ELR (cell line): ENCODE measurements at regions not wholly inside any gene's neighbourhood (a gene's known extent, or its start where the extent isn't known, plus 50 kb on each side); places are given as distances from the start of the nearest gene placed in this dataset.

Experiments used
- DNase-seq: peaks from one replicate; pipeline ENCODE4 v3.0.0-alpha.2; 2015; ENCODE audit warnings: low read depth

DNA sequence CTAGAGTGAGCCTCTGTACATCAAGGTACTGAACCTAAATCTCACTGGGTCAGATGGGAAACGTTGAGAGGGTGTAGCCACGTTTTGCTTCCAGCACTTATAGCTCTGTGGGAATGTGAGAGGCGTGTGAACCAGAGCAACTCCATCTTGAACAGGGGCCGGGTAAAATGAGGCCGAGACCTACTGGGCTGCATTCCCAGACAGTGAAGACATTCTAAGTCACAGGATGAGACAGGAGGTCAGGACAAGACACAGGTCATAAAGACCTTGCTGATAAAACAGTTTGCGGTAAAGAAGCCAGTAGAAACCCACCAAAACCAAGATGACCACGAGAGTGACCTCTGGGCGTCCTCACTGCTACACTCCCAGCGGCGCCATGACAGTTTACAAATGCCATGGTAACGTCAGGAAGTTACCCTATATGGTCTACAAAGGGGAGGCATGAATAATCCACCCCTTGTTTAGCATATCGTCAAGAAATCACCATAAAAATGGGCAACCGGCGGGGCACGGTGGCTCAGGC, 63.4 kb upstream of the NCOR2 start:
- no peak for DNase-seq

DNA sequence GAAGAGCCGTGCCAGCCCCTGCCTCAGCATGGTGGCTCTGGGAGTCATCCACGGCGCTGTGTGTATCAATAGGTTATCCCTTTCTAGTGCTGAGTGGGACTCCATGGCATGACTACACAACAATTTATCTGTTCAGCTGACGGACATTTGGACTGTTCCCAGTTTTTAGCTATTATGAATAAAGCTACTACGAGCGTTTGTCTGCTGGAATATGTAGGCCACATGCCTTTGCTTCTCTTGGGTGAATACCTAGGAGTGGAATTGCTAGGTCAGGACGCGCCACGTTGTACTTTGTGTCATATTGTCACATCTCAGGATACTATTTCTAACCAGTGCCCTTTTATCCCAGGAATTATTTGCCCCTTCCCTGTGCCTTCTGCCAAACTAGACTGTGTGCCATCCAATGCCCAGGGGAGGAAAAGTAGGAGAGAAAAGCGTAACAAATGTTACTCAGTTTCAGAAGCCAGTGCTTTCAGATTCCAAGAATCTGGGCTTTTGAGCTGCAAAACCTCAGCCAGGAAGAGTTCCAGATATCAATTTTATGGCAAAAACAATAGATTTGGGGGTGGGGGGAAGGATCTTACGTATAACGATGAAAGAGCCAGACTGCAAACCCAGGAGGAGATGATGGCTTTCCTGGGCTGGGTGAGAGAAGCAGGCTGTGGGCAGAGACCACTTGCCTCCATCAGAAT, 62.5 kb upstream of the NCOR2 start:
- no peak for DNase-seq

DNA sequence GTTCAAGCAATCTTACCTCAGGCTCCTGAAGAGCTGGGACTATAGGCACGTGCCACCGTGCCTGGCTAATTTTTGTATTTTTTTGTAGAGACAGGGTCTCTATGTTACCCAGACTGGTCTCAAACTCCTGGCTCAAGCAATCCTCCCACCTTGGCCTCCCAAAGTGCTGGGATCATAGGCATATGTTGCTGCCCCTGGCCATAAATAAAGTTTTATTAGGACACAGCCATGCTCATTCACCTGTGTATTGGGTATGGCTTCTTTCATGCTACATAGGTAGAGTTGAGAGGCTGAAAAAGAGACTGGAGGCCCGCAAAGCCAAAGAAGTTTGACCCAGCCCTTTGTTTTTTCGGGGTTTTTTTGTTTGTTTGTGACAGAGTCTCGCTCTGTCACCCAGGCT, 61.7 kb upstream of the NCOR2 start:
- no peak for DNase-seq

DNA sequence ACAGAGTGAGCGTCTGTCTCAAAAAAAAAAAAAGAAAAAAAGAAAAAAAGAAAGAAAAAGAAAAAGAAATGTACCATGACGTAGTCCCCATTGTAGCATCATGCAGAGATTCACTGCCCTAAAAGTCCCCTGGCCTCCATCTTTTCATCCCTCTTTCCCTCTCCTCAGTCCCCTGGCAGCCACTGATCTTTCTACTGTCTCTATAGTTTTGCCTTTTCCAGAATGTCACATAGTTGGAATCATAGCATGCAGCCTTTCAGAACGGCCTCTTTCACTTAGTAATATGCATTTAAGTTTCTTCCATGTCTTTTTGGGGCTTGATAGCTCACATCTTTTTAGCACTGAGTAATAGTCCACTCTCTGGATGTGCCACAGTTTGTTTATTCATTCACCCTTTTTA, 60.5 kb upstream of the NCOR2 start:
- DNase-seq, result no peak

DNA sequence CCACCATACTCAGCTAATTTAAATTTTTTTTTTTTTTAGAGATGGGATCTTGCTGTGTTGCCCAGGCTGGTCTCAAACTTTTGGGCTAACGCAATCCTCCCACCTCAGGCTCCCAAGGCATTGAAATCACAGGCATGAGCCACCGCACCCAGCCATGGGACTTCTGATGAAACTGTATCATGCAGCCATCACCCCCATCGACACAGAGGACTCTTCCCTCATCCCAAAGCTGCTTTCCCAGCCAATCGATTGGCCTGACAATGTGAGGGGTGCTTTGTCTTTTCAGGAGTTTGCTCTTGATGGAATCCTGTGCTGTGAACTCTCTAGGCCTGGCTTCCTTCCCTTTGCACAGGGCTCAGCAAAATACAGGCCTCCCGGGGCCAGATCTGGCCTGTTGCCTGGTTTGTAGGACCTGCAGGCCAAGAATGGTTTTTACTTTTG, 59.6 kb upstream of the NCOR2 start:
- no peak for DNase-seq

DNA sequence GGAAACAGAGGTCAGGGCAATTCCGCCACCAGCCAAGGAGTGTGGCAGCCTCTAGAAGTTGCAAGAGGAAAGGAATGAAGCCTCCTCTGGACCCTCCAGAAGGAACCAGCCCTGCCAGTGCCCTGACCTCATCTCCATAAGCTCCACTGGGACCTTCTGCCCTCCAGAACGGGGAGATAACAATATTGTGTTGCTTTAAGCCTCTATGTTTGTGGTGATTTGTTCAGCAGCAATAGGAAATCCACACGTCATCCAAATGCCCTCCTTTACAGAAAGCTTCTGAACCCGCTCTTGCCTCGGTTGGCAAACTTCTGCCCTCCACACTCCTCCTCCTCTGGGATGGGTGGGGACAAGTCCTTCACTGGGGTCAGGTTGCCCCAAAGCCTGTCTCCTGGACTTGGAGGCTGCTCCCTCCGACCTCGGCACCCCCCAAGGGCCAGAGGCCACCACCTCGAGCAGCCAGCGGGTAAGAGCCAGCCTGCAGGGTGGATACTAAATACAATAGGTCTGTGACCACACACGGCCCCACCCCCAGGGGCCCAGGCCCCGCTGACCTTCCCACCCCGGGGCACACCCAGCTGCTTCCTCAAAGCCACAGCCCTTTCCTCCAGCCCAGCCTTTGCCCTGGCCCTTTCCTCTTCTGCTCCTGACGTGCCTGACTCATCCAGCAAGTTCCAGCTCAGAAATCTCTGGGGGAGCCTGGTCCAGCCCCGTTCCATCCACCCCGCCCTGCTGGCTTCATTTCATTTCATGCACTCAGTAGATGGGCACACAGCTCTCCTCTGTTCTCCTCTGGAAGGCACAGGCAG, 58.7 kb upstream of the NCOR2 start:
- peak; percentile 78 for DNase-seq

DNA sequence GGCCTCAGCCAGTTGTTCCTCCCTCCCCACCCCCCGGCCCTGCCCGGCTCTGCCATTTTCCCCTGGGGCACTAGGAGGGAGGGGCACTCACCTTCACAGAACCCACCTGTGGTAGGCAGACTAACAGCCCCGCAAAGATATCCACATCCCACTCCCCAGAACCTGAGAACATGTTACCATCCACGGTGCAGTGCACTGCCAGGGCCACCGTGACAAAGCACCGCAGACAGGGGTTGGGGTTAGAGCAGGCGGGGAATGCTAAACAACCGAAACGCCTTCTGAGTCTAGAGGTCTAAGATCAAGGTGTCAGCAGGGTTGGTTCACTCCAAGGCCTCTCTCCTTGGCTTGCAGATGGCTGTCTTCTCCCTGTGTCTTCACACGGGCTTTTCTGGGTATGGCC, 57.4 kb upstream of the NCOR2 start:
- DNase-seq, result no peak

DNA sequence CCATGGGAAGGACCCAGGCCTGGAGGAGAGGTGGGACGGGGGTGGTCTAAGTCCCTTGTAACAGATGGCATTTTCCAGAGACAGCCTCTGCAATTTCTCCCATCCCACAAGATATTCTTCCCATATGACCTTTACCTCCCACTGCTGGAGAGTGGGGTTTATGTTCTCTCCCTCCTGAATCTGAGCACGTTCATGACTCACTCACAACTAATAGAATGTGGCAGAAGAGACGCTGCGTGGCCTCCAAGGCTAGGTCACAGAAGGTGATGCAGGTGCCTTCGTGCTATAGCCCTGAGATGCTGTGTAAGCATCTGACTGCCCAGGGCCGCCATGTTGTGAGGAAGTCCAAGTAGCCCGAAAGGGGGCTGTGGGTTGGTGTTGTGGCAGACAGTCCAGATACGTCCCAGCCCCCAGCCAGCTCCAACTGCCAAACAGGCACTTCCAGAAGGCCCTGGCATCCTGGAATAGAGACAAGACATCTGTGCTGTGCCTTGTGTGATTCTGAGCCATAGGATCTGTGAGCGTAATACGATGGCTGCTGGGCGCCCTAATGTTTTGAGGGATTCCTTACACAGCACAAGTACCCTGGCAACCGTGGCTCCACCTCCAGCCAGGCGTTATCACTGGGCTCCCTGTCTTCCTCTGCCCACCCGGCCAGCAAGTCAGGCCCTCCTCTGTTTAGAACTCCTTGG, 56.1 kb upstream of the NCOR2 start:
- peak; percentile 28 for DNase-seq

DNA sequence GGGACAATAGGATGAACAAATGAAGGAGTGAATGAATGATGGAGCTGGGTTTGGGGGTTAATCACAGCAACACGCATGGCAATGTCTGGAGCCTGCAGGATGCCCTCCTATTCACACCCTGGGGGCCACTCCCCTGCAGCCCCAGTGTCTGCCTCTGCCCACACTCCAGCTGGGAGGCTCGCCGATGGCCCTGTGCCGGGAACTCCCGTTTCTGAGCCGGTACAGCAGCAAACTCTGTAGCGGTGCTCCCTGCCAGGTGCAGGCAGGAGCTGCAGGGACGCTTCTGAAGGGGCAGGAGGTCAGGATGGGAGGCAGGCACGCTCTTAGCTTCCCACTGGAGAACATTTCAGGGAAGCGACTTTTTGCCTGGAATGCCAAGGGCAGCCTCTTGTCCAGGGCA, 55.4 kb upstream of the NCOR2 start:
- no peak for DNase-seq

DNA sequence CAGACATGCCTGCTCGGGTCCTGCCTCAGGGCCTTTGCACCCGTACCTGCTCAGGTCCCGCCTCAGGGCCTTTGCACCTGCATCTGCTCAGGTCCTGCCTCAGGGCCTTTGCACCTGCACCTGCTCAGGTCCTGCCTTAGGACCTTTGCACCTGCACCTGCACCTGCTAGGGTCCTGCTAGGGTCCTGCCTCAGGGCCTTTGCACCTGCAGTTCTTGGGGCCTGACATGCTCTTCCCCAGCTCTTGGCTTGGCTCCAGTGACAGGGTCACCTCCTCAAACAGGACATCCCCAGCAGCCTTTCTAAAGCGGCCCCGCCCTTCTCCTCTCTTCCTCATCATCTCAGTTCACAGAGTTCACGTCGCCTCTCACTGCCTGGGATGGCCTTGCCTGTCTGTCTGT, 54.9 kb upstream of the NCOR2 start:
- no peak for DNase-seq

DNA sequence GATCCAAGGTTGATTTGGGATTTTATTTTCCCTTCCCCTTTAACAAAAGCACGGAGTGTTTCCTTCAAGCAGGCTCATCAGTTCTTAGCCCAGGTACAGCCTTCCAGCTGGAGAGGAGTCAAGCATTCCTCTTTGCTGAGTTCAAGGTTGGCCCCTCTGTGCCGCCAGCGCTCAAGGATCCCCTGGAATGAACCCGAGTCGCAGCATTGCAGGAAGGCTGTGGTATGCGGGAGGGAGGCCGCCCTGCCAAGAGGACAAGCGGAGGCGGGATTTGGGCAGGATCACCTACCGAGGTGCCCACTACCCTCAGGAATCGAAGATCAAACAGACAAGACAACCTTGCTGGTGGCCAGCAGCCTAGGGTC, 53.9 kb upstream of the NCOR2 start:
- DNase-seq, result no peak

DNA sequence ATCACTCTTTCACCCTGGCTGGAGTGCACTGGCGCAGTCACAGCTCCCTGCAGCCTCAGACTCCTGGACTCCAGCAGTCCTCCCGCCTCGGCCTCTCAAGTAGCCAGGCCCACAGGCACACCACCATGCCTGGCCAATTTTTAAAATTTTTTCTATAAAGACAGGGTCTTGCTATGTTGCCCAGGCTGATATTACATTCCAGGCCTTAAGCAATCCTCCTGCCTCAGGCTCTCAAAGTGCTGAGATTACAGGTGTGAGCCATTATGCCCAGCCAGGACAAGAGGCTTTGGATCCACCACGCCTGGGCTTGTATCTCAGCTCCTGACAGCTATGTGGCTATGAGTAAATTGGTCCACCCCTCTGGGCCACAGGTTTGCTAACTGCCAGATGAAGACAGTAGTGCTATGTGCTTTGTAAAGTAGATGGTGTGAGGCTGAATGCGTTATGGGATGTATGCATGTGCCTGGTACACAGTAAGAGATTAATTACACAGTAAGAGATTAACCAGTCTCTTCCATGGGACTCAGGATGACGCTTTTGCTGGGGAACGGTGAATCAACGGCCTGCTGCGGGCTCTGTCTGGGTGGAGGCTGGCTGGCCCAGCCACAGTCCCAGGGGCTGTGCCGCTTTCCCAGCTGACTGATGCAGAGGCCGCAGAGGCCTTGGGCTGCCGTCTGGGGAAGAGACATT, 53.3 kb upstream of the NCOR2 start:
- DNase-seq, result peak; percentile 22

DNA sequence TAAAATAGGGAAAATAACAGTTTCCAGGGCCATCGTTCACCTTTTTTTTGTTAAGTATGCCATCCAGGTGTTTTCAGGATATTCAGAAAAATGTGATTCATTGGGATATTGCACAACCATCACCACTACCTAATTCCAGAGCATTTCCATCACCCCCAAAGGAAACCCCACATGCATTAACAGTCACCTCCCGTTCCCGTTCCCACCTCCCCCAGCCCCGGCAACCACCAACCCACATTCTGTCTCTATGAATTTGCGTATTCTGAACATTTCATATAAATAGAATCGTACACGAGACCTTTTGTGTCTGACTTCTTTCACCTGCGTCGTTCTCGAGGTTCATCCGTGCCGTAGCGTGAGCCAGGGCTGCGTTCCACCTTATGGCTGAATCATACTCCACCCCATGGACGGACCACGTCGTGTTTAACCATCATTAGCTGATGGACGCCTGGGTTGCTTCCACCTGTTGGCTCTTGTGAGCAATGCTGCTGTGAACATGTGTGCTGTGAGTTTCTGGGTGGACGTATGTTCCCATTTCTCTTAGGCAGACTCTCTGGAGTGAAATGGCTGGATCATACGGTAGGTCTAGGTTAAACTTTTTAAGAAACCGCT, 51.0 kb upstream of the NCOR2 start:
- DNase-seq, result no peak

DNA sequence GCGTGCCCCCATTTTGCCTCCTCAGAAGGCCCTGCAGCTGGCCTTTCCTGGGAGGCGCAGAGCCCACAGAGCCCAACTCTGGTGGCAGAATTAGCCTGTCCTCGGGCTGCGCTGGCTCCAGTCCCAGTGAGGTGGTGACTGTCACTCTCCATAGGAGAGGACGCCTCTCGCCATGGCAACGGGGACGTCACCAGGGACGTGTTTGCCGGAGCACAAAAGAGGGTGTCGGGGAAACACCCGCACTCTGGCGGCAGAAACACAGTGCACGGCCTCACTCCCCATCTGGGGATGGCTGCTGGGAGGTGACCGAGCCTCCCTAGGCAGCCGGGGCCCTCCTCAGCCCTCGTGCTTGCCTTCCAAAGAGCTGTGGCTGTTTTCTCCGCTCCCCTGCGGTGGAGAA, 50.2 kb upstream of the NCOR2 start:
- DNase-seq, result no peak
